Nephron progenitor cell (in vitro differentiated cells): ENCODE measurements at regions not wholly inside any gene's neighbourhood (a gene's known extent, or its start where the extent isn't known, plus 50 kb on each side); places are given as distances from the start of the nearest gene placed in this dataset.
A peak's percentile ranks its signal among the peaks of the same experiment; 100 is the strongest.
"Not testable (repeated sequence)": the region's sequence is repeated elsewhere in the genome, so short reads cannot be mapped to it uniquely, and the experiment has no call there.

Experiments
- DNase-seq: peaks from one replicate; pipeline ENCODE4 v3.0.0; 2021
- H3K27ac Mint-ChIP-seq: 2 replicates; pipeline ENCODE4 v1.8.0; 2021; ENCODE audit warnings: mild to moderate bottlenecking, moderate library complexity, mixed read lengths
- H3K27me3 Mint-ChIP-seq: 2 replicates; pipeline ENCODE4 v1.8.0; 2021; ENCODE audit warnings: mild to moderate bottlenecking, low read depth, mixed read lengths; ENCODE audit not compliant: poor library complexity
- H3K36me3 Mint-ChIP-seq: 2 replicates; pipeline ENCODE4 v1.8.0; 2021; ENCODE audit warnings: low read depth, mixed read lengths
- H3K4me1 Mint-ChIP-seq: 2 replicates; pipeline ENCODE4 v1.8.0; 2021; ENCODE audit warnings: mixed read lengths
- H3K4me3 Mint-ChIP-seq: 2 replicates; pipeline ENCODE4 v1.8.0; 2021; ENCODE audit warnings: mild to moderate bottlenecking, moderate library complexity, mixed read lengths
- H3K9me3 Mint-ChIP-seq: 2 replicates; pipeline ENCODE4 v1.8.0; 2021; ENCODE audit warnings: mild to moderate bottlenecking, moderate library complexity, mixed read lengths
- CTCF ChIP-seq: fragments of 200-600 bp; sonication (generic); IDR thresholded peaks from 2 replicates; pipeline ENCODE4 v1.5.0; 2021; ENCODE audit warnings: antibody characterized with exemption

- H3K36me3 Mint-ChIP-seq = no peaks in the 10 kb centered on the region
- no peak overlapping the region for H3K27ac Mint-ChIP-seq
- no peaks in the 10 kb centered on the region for H3K9me3 Mint-ChIP-seq
- no peak overlapping the region for H3K4me3 Mint-ChIP-seq
- peaks cover 14% of the 10 kb centered on the region for H3K4me1 Mint-ChIP-seq
- DNase-seq = no peak
- peaks cover 4% of the 10 kb centered on the region for H3K27me3 Mint-ChIP-seq
- TF ChIP-seq CTCF = no peak
Measured at GRCh38 chr10:35933491-35933890, 291.4 kb upstream of the FZD8 start.

- H3K27ac Mint-ChIP-seq, H3K36me3 Mint-ChIP-seq, H3K9me3 Mint-ChIP-seq, DNase-seq, H3K4me3 Mint-ChIP-seq, H3K27me3 Mint-ChIP-seq: not testable (repeated sequence)
- H3K4me1 Mint-ChIP-seq = peaks cover 45% of the 10 kb centered on the region
Measured at GRCh38 chr10:35929962-35930361, 287.9 kb upstream of the FZD8 start.

- Mint-ChIP-seq H3K27ac (no peak overlapping the region), H3K9me3 (no peaks in the 10 kb centered on the region), H3K4me1 (peaks cover 45% of the 10 kb centered on the region), H3K27me3 (no peaks in the 10 kb centered on the region), H3K4me3 (no peak overlapping the region), H3K36me3 (no peaks in the 10 kb centered on the region)
- no peak for DNase-seq
- TF ChIP-seq CTCF = no peak
Measured at GRCh38 chr10:35928748-35929147, 286.7 kb upstream of the FZD8 start.

- H3K9me3 Mint-ChIP-seq = no peaks in the 10 kb centered on the region
- TF ChIP-seq CTCF = no peak
- H3K27me3 Mint-ChIP-seq = no peaks in the 10 kb centered on the region
- H3K4me1 Mint-ChIP-seq = peaks cover 51% of the 10 kb centered on the region
- no peak for DNase-seq
- H3K36me3 Mint-ChIP-seq = no peaks in the 10 kb centered on the region
- H3K4me3 Mint-ChIP-seq = no peak overlapping the region
- H3K27ac Mint-ChIP-seq = peak overlapping the region; percentile 85
Measured at GRCh38 chr10:35927990-35928488, 285.9 kb upstream of the FZD8 start.

GRCh38 chr10:35927341-35927740 lies 285.2 kb upstream of the FZD8 start:
- H3K27ac Mint-ChIP-seq = peak overlapping the region; percentile 46
- H3K36me3 Mint-ChIP-seq = no peaks in the 10 kb centered on the region

GRCh38 chr10:35926846-35927245 lies 284.8 kb upstream of the FZD8 start:
- Mint-ChIP-seq H3K9me3 (no peaks in the 10 kb centered on the region), H3K36me3 (no peaks in the 10 kb centered on the region), H3K27ac (no peak overlapping the region), H3K4me1 (peaks cover 62% of the 10 kb centered on the region), H3K27me3 (no peaks in the 10 kb centered on the region), H3K4me3 (no peak overlapping the region)
- DNase-seq = no peak
- no peak for TF ChIP-seq CTCF

More at GRCh38 chr10:35927341-35927740, 285.2 kb upstream of the FZD8 start:
- Mint-ChIP-seq H3K27me3 (no peaks in the 10 kb centered on the region), H3K4me1 (peaks cover 57% of the 10 kb centered on the region), H3K4me3 (no peak overlapping the region), H3K9me3 (no peaks in the 10 kb centered on the region)
- no peak for DNase-seq
- TF ChIP-seq CTCF = no peak
